ENCODE measurements at regions not wholly inside any gene's neighbourhood (a gene's known extent, or its start where the extent isn't known, plus 50 kb on each side); places are given as distances from the start of the nearest gene placed in this dataset.

- TF ChIP-seq REST (IDR thresholded peaks at IDR 0.05; ENCODE audit: insufficient read depth in 1 of 2, low read depth in 2 of 2, low read length in 2 of 2) (no peak), TAF1 (IDR thresholded peaks at IDR 0.05; ENCODE audit: borderline replicate concordance, insufficient read depth, low read length) (no peak), FOXP2 (optimal IDR thresholded peaks at IDR 0.05; ENCODE audit: borderline replicate concordance, extremely low read depth, extremely low read length, insufficient read depth) (no peak), SIN3A (IDR thresholded peaks at IDR 0.05; ENCODE audit: borderline replicate concordance, insufficient read depth, low read length) (no peak), POLR2AphosphoS5 (IDR thresholded peaks at IDR 0.05; ENCODE audit: low read depth, low read length) (no peak)
Measured at GRCh38 chr1:29920316-29920715, 684.0 kb downstream of the PTPRU start.

- no peak for TF ChIP-seq TAF1 (IDR thresholded peaks at IDR 0.05; ENCODE audit: borderline replicate concordance, insufficient read depth, low read length)
- no peak for TF ChIP-seq POLR2AphosphoS5 (IDR thresholded peaks at IDR 0.05; ENCODE audit: low read depth, low read length)
- no peak for TF ChIP-seq REST (IDR thresholded peaks at IDR 0.05; ENCODE audit: insufficient read depth in 1 of 2, low read depth in 2 of 2, low read length in 2 of 2)
- TF ChIP-seq SIN3A (IDR thresholded peaks at IDR 0.05; ENCODE audit: borderline replicate concordance, insufficient read depth, low read length), result no peak
- no peak for TF ChIP-seq FOXP2 (optimal IDR thresholded peaks at IDR 0.05; ENCODE audit: borderline replicate concordance, extremely low read depth, extremely low read length, insufficient read depth)
Measured at GRCh38 chr1:29916656-29917369, 680.5 kb downstream of the PTPRU start.

- TF ChIP-seq TAF1 (IDR thresholded peaks at IDR 0.05; ENCODE audit: borderline replicate concordance, insufficient read depth, low read length) (no peak), POLR2AphosphoS5 (IDR thresholded peaks at IDR 0.05; ENCODE audit: low read depth, low read length) (no peak), SIN3A (IDR thresholded peaks at IDR 0.05; ENCODE audit: borderline replicate concordance, insufficient read depth, low read length) (no peak), REST (IDR thresholded peaks at IDR 0.05; ENCODE audit: insufficient read depth in 1 of 2, low read depth in 2 of 2, low read length in 2 of 2) (no peak), FOXP2 (optimal IDR thresholded peaks at IDR 0.05; ENCODE audit: borderline replicate concordance, extremely low read depth, extremely low read length, insufficient read depth) (no peak)
Measured at GRCh38 chr1:29914936-29915335, 678.6 kb downstream of the PTPRU start.

- TF ChIP-seq POLR2AphosphoS5 (IDR thresholded peaks at IDR 0.05; ENCODE audit: low read depth, low read length) (no peak), TAF1 (IDR thresholded peaks at IDR 0.05; ENCODE audit: borderline replicate concordance, insufficient read depth, low read length) (no peak), REST (IDR thresholded peaks at IDR 0.05; ENCODE audit: insufficient read depth in 1 of 2, low read depth in 2 of 2, low read length in 2 of 2) (no peak)
Measured at GRCh38 chr1:29912425-29912824, 676.1 kb downstream of the PTPRU start.

GRCh38 chr1:29909962-29910361, 673.6 kb downstream of the PTPRU start:
- no peak for TF ChIP-seq SIN3A (IDR thresholded peaks at IDR 0.05; ENCODE audit: borderline replicate concordance, insufficient read depth, low read length)
- no peak for TF ChIP-seq TAF1 (IDR thresholded peaks at IDR 0.05; ENCODE audit: borderline replicate concordance, insufficient read depth, low read length)
- no peak for TF ChIP-seq REST (IDR thresholded peaks at IDR 0.05; ENCODE audit: insufficient read depth in 1 of 2, low read depth in 2 of 2, low read length in 2 of 2)
- TF ChIP-seq POLR2AphosphoS5 (IDR thresholded peaks at IDR 0.05; ENCODE audit: low read depth, low read length), result no peak

Measured in PFSK-1 (cell line).